GM19455 (cell line): ENCODE measurements at regions not wholly inside any gene's neighbourhood (a gene's known extent, or its start where the extent isn't known, plus 50 kb on each side); places are given as distances from the start of the nearest gene placed in this dataset.
"Not testable (repeated sequence)": the region's sequence is repeated elsewhere in the genome, so short reads cannot be mapped to it uniquely, and the experiment has no call there.

Experiments used
- ATAC-seq: cut with Tn5 transposase; IDR thresholded peaks from one replicate; pipeline ENCODE4 v1.9.1; 2021; ENCODE audit not compliant: unreplicated experiment

GRCh38 chr7:49099587-49100326 lies 175.4 kb downstream of the CDC14C start:
- ATAC-seq: no peak

DNA sequence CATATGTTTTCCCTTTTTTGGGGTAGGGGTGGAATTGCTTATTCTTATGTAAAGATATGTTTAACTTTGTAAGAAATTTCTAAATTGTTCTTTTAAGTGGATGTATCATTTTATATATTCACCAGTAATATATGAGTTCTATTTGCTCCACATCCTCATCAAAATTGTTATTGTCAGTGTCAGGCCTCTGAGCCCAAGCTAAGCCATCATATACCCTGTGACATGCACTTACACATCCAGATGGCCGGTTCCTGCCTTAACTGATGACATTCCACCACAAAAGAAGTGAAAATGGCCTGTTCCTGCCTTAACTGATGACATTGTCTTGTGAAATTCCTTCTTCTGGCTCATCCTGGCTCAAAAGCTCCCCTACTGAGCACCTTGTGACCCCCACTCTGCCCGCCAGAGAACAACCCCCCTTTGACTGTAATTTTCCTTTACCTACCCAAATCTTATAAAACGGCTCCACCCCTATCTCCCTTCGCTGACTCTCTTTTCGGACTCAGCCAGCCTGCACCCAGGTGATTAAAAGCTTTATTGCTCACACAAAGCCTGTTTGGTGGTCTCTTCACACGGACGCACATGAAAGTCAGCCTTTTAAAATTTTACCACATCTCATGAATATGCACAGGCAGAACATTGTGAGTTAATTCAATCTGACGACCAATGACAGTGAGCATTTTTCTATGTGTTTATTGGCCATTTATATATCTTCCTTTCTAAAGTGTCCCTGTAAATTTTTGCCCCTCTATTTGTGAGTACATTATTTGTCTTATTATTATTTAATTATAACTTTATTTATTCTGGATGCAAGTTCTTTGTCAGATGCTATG lies 176.8 kb downstream of the CDC14C start:
- not testable (repeated sequence) for ATAC-seq

DNA sequence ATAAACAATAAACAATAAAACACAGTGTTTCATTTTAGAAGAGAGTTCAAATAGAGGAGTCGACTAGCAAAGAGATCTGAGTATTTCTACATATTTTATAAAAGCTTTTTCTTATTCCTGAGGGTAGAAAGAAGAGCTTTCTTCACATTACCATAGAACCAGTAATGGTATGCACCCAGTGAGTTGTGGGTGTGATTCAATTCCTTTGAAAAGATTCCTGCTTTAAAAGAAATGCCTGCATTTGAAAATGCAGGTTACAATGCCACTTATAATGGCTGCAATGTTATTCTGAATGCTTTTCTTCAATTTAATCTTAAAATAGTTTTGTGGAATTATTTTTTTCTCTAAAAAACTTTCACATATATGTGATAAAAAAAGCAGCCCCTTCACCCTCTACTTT lies 178.1 kb downstream of the CDC14C start:
- ATAC-seq: no peak

GRCh38 chr7:49111706-49112105 lies 187.4 kb downstream of the CDC14C start:
- no peak for ATAC-seq

- ATAC-seq: no peak
These were observed 187.9 kb downstream of the CDC14C start for GRCh38 chr7:49112222-49112621.

DNA sequence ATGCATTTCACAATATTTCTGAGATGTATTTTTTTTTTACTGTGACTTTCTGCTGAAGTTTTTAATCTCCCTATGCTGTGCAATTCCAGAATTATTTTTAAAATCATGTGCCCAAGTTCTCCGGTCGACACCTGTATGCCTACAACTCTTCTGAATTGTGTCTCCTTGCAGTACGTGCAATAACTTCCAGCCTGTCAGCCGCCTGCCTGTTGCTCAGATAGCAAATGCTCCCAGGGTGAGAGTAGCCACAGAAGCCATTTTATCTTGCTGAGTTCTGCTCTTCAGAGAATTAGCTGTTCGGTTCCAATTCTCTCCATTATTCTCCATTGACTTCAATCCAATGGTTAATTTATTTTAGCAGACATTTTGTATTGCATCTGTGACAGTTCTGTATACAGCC lies 188.3 kb downstream of the CDC14C start:
- no peak for ATAC-seq

DNA sequence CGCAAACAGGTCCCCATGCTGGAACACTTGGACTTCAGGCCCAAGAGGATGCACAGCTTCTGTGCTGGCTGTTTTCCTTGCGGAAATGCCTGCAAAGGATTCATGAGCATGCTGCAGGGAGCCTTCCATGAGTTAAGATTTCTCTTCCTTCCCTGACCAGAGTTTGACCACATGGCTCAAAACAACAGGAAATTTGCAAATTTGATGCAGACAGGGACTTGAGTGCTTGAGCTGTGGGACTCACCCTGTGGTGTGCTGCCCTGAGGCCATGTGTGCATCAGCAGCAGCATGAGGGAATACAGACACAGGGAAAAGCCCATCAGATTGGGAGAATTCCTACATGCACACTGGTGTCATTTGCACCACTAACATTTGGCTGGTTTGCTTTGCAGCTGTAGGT lies 195.4 kb downstream of the CDC14C start:
- no peak for ATAC-seq

- no peak for ATAC-seq
These were observed 200.9 kb downstream of the CDC14C start for GRCh38 chr7:49125246-49125645.

- ATAC-seq: no peak
These were observed 203.1 kb downstream of the CDC14C start for GRCh38 chr7:49127359-49127913.

- no peak for ATAC-seq
These were observed 213.6 kb downstream of the CDC14C start for GRCh38 chr7:49137978-49138377.

- no peak for ATAC-seq
These were observed 226.1 kb downstream of the CDC14C start for GRCh38 chr7:49150486-49150885.

DNA sequence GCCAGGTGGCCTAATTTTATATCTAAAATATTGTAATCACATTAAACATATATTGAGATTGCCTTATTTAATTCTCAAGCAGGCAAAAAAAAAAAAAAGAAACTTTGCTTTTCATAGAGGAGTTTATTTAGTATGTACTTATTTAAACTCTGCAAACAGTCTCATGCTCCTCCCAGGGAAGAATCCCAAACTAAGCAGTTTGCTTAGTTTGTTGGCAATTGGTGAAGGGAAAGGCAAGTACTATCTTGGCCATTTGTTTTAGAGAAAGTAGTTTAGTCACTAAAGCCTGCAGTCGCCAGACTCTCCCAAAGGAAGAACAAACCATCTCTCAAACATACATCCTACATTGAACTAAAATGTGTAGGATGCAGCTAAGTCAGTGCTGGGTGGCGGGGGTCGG lies 226.8 kb downstream of the CDC14C start:
- ATAC-seq: no peak

DNA sequence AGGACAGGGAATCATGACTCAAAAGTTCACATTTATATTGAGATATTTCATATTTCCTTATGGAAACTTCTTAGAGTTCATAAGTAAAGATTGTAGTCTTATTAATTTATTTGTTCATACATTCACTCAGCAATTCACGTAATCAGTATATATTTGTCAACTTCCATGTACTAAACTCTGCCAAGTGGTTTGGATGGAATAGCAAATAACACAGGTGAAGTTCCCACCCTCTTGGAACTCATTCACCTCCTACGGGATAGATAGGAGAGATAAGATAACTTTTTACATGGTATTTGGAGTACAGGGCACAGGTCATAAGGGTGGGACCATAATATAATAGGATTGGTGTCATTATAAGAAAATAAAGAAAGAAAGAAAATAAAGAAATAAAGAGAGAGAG lies 234.0 kb downstream of the CDC14C start:
- ATAC-seq: no peak

GRCh38 chr7:49159536-49159935 lies 235.2 kb downstream of the CDC14C start:
- ATAC-seq: no peak

DNA sequence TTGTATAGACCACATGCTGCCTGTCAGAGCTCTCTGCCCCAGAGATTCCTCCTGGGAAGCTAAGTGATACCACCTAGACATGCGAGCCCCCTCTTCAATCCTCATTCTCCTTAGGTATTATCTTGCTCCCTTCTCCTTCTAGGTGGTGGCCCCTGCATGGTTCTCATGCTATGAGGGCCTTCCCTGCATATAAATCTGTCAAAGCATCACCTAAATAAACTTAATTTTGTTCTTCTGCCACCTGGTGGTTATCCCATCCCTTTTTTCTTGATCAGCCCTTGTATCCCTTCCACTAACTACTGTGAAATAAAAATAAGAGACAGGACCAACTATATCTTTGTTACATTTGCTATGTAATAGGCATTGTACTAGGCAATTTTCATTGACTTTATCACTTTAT lies 242.1 kb downstream of the CDC14C start:
- ATAC-seq: no peak

- ATAC-seq: no peak
These were observed 248.3 kb downstream of the CDC14C start for GRCh38 chr7:49172639-49173038.

DNA sequence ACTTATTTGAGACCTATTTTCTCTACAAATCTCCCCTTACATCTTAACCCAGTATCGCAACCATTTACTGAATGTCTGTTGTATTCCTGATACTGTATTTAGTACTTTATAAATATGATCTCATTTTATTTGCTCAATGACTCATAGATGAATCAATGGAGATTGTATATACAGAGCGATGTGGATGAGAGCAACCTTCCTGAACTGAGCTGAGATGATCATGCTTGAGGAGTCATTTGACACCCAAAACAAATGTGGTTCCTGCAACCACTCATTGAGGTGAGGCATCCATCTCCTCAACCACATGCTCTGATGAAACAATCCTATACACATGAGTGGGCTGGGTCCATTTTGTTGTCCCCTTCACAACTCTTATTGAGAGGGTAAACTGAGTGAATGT lies 250.0 kb downstream of the CDC14C start:
- ATAC-seq: no peak

DNA sequence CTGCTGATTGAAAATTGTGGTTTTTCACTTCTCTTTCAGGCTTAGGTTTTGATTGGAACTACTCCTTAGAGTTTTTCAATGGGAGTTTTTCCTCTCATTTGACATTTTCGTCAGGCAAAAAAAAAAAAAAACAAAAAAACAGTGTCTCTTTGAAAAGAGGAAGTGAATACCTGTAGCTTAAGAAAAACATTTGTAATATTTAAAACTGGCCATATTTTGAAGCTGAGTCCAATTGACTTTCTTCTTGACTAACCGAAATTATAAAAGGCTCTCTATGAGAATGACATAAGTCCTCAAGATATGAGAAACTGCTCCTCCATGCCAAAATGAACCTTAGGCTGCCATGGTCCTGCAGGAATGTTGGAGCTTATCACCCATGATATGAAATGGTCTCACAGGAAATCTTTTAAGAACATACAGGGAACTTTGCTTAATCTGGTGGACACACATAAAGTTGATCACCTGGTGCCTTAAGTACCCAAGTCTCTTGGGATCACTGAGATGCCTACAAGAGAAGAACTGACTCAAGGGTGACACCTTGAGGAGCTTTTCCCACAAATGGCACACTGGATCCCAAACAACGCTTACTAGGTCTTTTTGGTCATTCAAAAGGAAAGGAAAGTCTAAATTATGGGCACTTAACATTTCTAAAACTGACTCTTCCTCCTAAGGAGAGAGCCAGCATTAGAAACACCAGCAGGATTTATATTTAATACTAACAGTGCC lies 263.4 kb downstream of the CDC14C start:
- no peak for ATAC-seq

- ATAC-seq: no peak
These were observed 304.2 kb downstream of the CDC14C start for GRCh38 chr7:49228426-49229098.

DNA sequence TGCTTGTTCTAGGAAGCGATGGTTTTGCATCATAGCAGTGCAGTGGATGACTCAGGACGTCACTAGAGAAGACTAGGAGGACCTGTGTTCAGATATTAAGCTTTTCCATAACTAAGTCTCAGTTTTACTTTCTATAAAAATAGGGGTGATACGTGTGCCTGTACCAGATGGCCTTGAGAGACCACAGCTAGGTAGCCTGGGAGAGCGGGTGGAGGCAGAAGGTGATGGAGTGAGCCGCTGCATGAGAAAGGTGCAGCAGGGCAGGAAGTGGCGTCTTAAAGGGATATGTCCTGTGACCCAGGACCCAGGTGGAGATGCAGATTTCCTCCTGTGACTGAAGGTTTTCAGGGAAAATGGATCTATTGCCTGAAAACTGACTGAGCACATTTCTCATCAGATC lies 304.9 kb downstream of the CDC14C start:
- ATAC-seq: no peak

DNA sequence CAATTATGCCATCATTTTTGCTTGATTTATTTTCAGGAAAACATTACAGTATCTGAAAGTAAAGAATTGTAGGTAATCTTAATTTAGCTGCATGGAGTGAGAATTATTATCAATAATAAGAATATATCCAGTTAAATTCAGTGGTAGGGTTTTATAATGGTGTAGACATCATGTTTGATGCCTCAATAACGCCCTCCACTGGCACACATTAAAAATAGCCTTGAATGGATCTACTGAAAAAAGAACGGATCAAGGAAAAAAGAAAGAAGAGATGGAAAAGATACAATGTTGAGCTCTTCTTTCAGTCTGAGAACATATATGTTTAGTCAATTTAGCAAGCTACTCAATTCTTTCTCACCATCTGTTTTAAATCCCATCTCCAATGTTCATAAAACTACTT lies 319.2 kb downstream of the CDC14C start:
- ATAC-seq: no peak
